Loucy (cell line): ENCODE measurements at regions not wholly inside any gene's neighbourhood (a gene's known extent, or its start where the extent isn't known, plus 50 kb on each side); places are given as distances from the start of the nearest gene placed in this dataset.

Experiments used
- H2AFZ ChIP-seq: fragments of 200-600 bp; sonication (generic); 2 replicates; pipeline ENCODE4 v1.6.0; 2016; ENCODE audit warnings: antibody characterized with exemption, mild to moderate bottlenecking, low read length, moderate library complexity
- H3F3A ChIP-seq: fragments of 200-600 bp; 2 replicates; pipeline ENCODE4 v1.6.0; 2016; ENCODE audit warnings: antibody characterized with exemption, low read depth, mild to moderate bottlenecking
- H3K27me3 ChIP-seq: fragments of 200-600 bp; sonication (generic); 2 replicates; pipeline ENCODE4 v1.6.1; 2014; ENCODE audit warnings: low read length, mild to moderate bottlenecking; ENCODE audit not compliant: insufficient read depth, poor library complexity, severe bottlenecking
- H3K36me3 ChIP-seq: fragments of 200-600 bp; sonication (generic); 2 replicates; pipeline ENCODE4 v1.6.1; 2016; ENCODE audit warnings: low read length; ENCODE audit not compliant: insufficient read depth
- H3K4me1 ChIP-seq: fragments of 200-600 bp; sonication (generic); 2 replicates; pipeline ENCODE4 v1.5.1; 2014; ENCODE audit warnings: low read length, mild to moderate bottlenecking; ENCODE audit not compliant: insufficient read depth, poor library complexity, severe bottlenecking
- H3K4me2 ChIP-seq: fragments of 200-600 bp; sonication (generic); 2 replicates; pipeline ENCODE4 v1.6.0; 2014; ENCODE audit warnings: antibody characterized with exemption, low read length, low read depth, mild to moderate bottlenecking; ENCODE audit not compliant: poor library complexity, severe bottlenecking
- H3K4me3 ChIP-seq: fragments of 200-600 bp; sonication (generic); 2 replicates; pipeline ENCODE4 v1.5.1; 2014; ENCODE audit warnings: low read length, mild to moderate bottlenecking, mixed read lengths; ENCODE audit not compliant: poor library complexity, severe bottlenecking
- H3K79me2 ChIP-seq: fragments of 200-600 bp; sonication (generic); 2 replicates; pipeline ENCODE4 v1.6.1; 2014; ENCODE audit warnings: low read length; ENCODE audit not compliant: insufficient read depth
- H3K9ac ChIP-seq: fragments of 200-600 bp; sonication (generic); 2 replicates; pipeline ENCODE4 v1.6.0; 2014; ENCODE audit warnings: mild to moderate bottlenecking, low read depth, low read length, moderate library complexity; ENCODE audit not compliant: poor library complexity, severe bottlenecking
- H3K9me2 ChIP-seq: fragments of 200-600 bp; sonication (generic); replicated peaks from 2 replicates; pipeline ENCODE4 v1.6.1; 2016; ENCODE audit warnings: low read depth, low read length, mixed read lengths
- H3K9me3 ChIP-seq: fragments of 200-600 bp; sonication (generic); 2 replicates; pipeline ENCODE4 v1.6.1; 2014; ENCODE audit warnings: mild to moderate bottlenecking, antibody characterized with exemption, low read length, low read depth; ENCODE audit not compliant: insufficient read depth
- H4K20me1 ChIP-seq: fragments of 200-600 bp; sonication (generic); 2 replicates; pipeline ENCODE4 v1.6.0; 2014; ENCODE audit warnings: antibody characterized with exemption, low read length, mild to moderate bottlenecking; ENCODE audit not compliant: insufficient read depth, poor library complexity, severe bottlenecking
- EZH2phosphoT487 ChIP-seq: fragments of 200-600 bp; IDR thresholded peaks from 2 replicates; pipeline ENCODE4 v1.6.1; 2018; ENCODE audit warnings: antibody characterized with exemption, mild to moderate bottlenecking, moderate library complexity, borderline replicate concordance
- TF ChIP-seq, protein P1 (sequence below): fragments of 200-600 bp; sonication (generic); conservative IDR thresholded peaks from 2 replicates; pipeline ENCODE4 v1.5.1; 2014; ENCODE audit warnings: mild to moderate bottlenecking, antibody characterized with exemption, low read length

GRCh38 chr4:99712530-99712929, 54.9 kb upstream of the C4orf54 start:
- H3K27me3 ChIP-seq = no peaks in the 10 kb centered on the region
- no peaks in the 10 kb centered on the region for H3K9me3 ChIP-seq
- TF ChIP-seq EZH2phosphoT487 = no peak
- TF ChIP-seq, protein P1, sequence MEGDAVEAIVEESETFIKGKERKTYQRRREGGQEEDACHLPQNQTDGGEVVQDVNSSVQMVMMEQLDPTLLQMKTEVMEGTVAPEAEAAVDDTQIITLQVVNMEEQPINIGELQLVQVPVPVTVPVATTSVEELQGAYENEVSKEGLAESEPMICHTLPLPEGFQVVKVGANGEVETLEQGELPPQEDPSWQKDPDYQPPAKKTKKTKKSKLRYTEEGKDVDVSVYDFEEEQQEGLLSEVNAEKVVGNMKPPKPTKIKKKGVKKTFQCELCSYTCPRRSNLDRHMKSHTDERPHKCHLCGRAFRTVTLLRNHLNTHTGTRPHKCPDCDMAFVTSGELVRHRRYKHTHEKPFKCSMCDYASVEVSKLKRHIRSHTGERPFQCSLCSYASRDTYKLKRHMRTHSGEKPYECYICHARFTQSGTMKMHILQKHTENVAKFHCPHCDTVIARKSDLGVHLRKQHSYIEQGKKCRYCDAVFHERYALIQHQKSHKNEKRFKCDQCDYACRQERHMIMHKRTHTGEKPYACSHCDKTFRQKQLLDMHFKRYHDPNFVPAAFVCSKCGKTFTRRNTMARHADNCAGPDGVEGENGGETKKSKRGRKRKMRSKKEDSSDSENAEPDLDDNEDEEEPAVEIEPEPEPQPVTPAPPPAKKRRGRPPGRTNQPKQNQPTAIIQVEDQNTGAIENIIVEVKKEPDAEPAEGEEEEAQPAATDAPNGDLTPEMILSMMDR = no peak
- H3K4me1 ChIP-seq = peaks cover 23% of the 10 kb centered on the region
- no peaks in the 10 kb centered on the region for H4K20me1 ChIP-seq
- no peaks in the 10 kb centered on the region for H3K79me2 ChIP-seq
- H3K36me3 ChIP-seq = no peaks in the 10 kb centered on the region
- no peaks in the 10 kb centered on the region for H3F3A ChIP-seq
- no peak overlapping the region for H3K4me2 ChIP-seq
- no peak overlapping the region for H3K9ac ChIP-seq
- H2AFZ ChIP-seq = no peak overlapping the region
- no peaks in the 10 kb centered on the region for H3K9me2 ChIP-seq
- H3K4me3 ChIP-seq = no peak overlapping the region

GRCh38 chr4:99712099-99712498, 54.5 kb upstream of the C4orf54 start:
- Histone ChIP-seq H3K79me2 (no peaks in the 10 kb centered on the region), H3K9ac (no peak overlapping the region), H3K9me3 (no peaks in the 10 kb centered on the region), H3K4me3 (no peak overlapping the region), H3K4me2 (no peak overlapping the region), H3K4me1 (peaks cover 23% of the 10 kb centered on the region), H3K9me2 (no peaks in the 10 kb centered on the region), H4K20me1 (no peaks in the 10 kb centered on the region), H3F3A (no peaks in the 10 kb centered on the region), H3K36me3 (no peaks in the 10 kb centered on the region), H3K27me3 (no peaks in the 10 kb centered on the region), H2AFZ (no peak overlapping the region)
- TF ChIP-seq, protein P1 = no peak
- no peak for TF ChIP-seq EZH2phosphoT487

DNA sequence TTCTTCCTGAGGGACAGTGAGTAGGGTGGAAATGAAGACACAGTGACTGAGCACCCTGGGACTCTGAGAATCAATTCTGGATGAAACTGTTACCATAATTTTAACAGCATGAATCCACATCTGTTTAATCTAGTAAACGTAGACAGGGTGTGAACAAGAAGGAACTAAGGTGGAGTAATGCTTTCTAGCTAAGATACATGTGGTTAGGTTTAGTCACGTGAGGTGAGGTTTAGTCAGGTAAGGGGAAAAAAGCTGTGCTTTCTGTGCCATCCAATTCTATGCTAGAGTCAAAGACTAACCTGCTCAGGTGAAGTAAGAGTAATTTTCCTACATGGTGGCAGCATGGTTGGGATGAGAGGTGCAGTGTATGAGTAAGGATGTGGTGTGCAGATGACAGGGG, 54.0 kb upstream of the C4orf54 start:
- H3K36me3 ChIP-seq = no peaks in the 10 kb centered on the region
- H3K79me2 ChIP-seq = no peaks in the 10 kb centered on the region

More for the DNA sequence above, 54.0 kb upstream of the C4orf54 start:
- no peaks in the 10 kb centered on the region for H3F3A ChIP-seq
- H2AFZ ChIP-seq = no peak overlapping the region
- H4K20me1 ChIP-seq = no peaks in the 10 kb centered on the region
- no peaks in the 10 kb centered on the region for H3K27me3 ChIP-seq
- peaks cover 23% of the 10 kb centered on the region for H3K4me1 ChIP-seq
- no peaks in the 10 kb centered on the region for H3K9me3 ChIP-seq
- H3K4me2 ChIP-seq = no peak overlapping the region
- H3K9me2 ChIP-seq = no peaks in the 10 kb centered on the region
- TF ChIP-seq, protein P1 = no peak
- no peak for TF ChIP-seq EZH2phosphoT487
- H3K4me3 ChIP-seq = no peak overlapping the region
- H3K9ac ChIP-seq = no peak overlapping the region
